ENCODE measurements at regions not wholly inside any gene's neighbourhood (a gene's known extent, or its start where the extent isn't known, plus 50 kb on each side); places are given as distances from the start of the nearest gene placed in this dataset.
A peak's percentile ranks its signal among the peaks of the same experiment; 100 is the strongest.
"Not testable (repeated sequence)": the region's sequence is repeated elsewhere in the genome, so short reads cannot be mapped to it uniquely, and the experiment has no call there.

- H3K4me1 ChIP-seq (ENCODE audit: control insufficient read depth in 2 of 3, insufficient read depth in 2 of 3, low read depth in 1 of 3, low read length in 3 of 3), result peaks cover 0 to 6% (median 3%) of the 10 kb centered on the region in 3 donors
- H3K4me3 ChIP-seq (ENCODE audit: low read length in 3 of 3), result no peak overlapping the region
- H3K9me3 ChIP-seq (ENCODE audit: control insufficient read depth in 2 of 3, insufficient read depth in 1 of 3, low read length in 3 of 3), result no peaks in the 10 kb centered on the region
- no peak for DNase-seq
- H3K9ac ChIP-seq (ENCODE audit: low read length in 3 of 3), result no peak overlapping the region
- H3K27me3 ChIP-seq (ENCODE audit: control insufficient read depth, insufficient read depth, low read length), result no peaks in the 10 kb centered on the region
- H3K27ac ChIP-seq (ENCODE audit: low read depth in 2 of 2, low read length in 2 of 2), result no peak overlapping the region
- intact Hi-C loops (cut with DNase I), result no loop called here
- no peaks in the 10 kb centered on the region for H3K36me3 ChIP-seq (ENCODE audit: control insufficient read depth in 2 of 3, insufficient read depth in 3 of 3, low read length in 3 of 3)
- no peak for FAIRE-seq
- no peak for TF ChIP-seq CTCF (IDR thresholded peaks at IDR 0.05; ENCODE audit: borderline replicate concordance, extremely low read depth, insufficient read depth)
Observed at GRCh38 chr1:65026235-65026634, 59.9 kb upstream of the JAK1 start.

- Histone ChIP-seq H3K36me3 (ENCODE audit: control insufficient read depth in 2 of 3, insufficient read depth in 3 of 3, low read length in 3 of 3) (no peaks in the 10 kb centered on the region), H3K27me3 (ENCODE audit: control insufficient read depth, insufficient read depth, low read length) (no peaks in the 10 kb centered on the region), H3K4me3 (ENCODE audit: low read length in 3 of 3) (no peak overlapping the region), H3K9ac (ENCODE audit: low read length in 3 of 3) (no peak overlapping the region), H3K4me1 (ENCODE audit: control insufficient read depth in 2 of 3, insufficient read depth in 2 of 3, low read depth in 1 of 3, low read length in 3 of 3) (peaks cover 0 to 6% (median 0%) of the 10 kb centered on the region in 3 donors), H3K9me3 (ENCODE audit: control insufficient read depth in 2 of 3, insufficient read depth in 1 of 3, low read length in 3 of 3) (no peaks in the 10 kb centered on the region), H3K27ac (ENCODE audit: low read depth in 2 of 2, low read length in 2 of 2) (no peak overlapping the region)
- no peak for TF ChIP-seq CTCF (IDR thresholded peaks at IDR 0.05; ENCODE audit: borderline replicate concordance, extremely low read depth, insufficient read depth)
- FAIRE-seq (no peak), DNase-seq (peak in 2 of 5 donors; percentile 12 to 83)
- intact Hi-C loops (cut with DNase I), result no loop called here
Observed at GRCh38 chr1:65027666-65028358, 61.5 kb upstream of the JAK1 start.

DNA sequence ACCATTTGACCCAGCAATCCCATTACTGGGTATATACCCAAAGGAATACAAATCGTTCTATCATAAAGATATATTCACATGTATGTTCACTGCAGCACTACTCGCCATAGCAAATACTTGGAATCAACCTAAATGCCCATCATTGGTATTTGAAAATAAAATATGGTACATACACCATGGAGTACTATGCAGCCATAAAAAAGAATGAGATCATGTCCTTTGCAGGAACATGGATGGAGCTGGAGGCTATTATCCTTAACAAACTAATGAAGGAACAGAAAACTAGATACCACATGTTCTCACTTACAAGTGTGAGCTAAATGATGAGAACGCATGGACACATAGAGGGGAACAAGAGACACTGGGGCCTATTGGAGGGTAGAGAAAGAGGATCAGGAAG lies 63.1 kb upstream of the JAK1 start:
- H3K4me1 ChIP-seq (ENCODE audit: control insufficient read depth in 2 of 3, insufficient read depth in 2 of 3, low read depth in 1 of 3, low read length in 3 of 3); H3K9me3 ChIP-seq (ENCODE audit: control insufficient read depth in 2 of 3, insufficient read depth in 1 of 3, low read length in 3 of 3); H3K9ac ChIP-seq (ENCODE audit: low read length in 3 of 3); H3K36me3 ChIP-seq (ENCODE audit: control insufficient read depth in 2 of 3, insufficient read depth in 3 of 3, low read length in 3 of 3); H3K27ac ChIP-seq (ENCODE audit: low read depth in 2 of 2, low read length in 2 of 2); H3K27me3 ChIP-seq (ENCODE audit: control insufficient read depth, insufficient read depth, low read length); FAIRE-seq; DNase-seq; H3K4me3 ChIP-seq (ENCODE audit: low read length in 3 of 3); intact Hi-C loops (cut with DNase I): not testable (repeated sequence)

- H3K4me3 ChIP-seq (ENCODE audit: low read length in 3 of 3); DNase-seq; H3K27me3 ChIP-seq (ENCODE audit: control insufficient read depth, insufficient read depth, low read length); H3K36me3 ChIP-seq (ENCODE audit: control insufficient read depth in 2 of 3, insufficient read depth in 3 of 3, low read length in 3 of 3); H3K4me1 ChIP-seq (ENCODE audit: control insufficient read depth in 2 of 3, insufficient read depth in 2 of 3, low read depth in 1 of 3, low read length in 3 of 3); intact Hi-C loops (cut with DNase I); FAIRE-seq; H3K9me3 ChIP-seq (ENCODE audit: control insufficient read depth in 2 of 3, insufficient read depth in 1 of 3, low read length in 3 of 3); H3K9ac ChIP-seq (ENCODE audit: low read length in 3 of 3); H3K27ac ChIP-seq (ENCODE audit: low read depth in 2 of 2, low read length in 2 of 2): not testable (repeated sequence)
Observed at GRCh38 chr1:65034879-65035278, 68.5 kb upstream of the JAK1 start.
